Stimulated activated CD8-positive, alpha-beta memory T cell treated with anti-CD3 and anti-CD28 coated beads, Interleukin-12 subunit alpha, Interleukin-12 subunit beta, amount 100 ng/mL, for 24 hours (primary cell): ENCODE measurements at regions not wholly inside any gene's neighbourhood (a gene's known extent, or its start where the extent isn't known, plus 50 kb on each side); places are given as distances from the start of the nearest gene placed in this dataset.

ENCODE experiments used
- DNase-seq: peaks from one replicate; pipeline ENCODE4 v3.0.0-alpha.2; 2020; ENCODE audit errors: extremely low read depth

DNA sequence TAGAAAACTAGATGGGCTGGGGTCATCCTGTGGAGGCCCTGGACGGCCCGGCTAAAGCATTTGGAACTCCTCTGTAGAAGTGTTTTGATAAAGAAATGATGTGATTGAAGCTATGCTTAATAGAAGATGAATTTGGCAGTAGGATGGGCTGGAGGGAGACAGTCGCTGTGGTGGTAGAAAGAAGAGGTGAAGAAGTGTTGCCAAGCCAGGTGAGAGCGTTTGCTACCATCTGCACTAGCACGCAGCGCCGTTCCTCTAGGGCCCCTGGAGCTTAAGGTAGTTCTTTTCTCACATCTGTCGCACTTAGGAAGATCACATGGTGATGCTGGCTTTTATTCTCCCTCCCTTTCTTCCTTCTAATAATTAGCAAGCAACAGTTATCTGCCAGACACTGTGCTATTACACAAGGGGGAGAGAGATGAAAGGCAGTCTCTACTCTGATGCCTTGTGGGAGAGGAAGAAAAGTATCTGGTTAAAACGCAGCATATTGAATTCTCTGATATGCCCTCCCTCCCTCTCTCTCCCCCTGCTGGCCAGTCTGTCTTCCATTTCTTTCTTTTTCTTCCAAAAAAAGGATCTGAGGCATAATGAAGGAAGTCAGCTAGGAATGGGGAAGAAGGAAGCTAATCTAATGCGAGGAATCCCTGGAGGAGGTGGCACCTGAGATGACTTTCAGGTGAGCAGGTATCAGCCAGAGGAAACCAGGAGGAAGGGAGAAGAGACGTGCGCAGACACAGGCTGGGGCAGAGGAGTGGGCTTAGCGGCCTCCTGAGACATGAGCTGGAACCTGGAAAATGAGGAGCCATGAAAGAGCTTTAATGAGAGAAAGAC, 162.3 kb upstream of the KLF14 start:
- DNase-seq = no peak

DNA sequence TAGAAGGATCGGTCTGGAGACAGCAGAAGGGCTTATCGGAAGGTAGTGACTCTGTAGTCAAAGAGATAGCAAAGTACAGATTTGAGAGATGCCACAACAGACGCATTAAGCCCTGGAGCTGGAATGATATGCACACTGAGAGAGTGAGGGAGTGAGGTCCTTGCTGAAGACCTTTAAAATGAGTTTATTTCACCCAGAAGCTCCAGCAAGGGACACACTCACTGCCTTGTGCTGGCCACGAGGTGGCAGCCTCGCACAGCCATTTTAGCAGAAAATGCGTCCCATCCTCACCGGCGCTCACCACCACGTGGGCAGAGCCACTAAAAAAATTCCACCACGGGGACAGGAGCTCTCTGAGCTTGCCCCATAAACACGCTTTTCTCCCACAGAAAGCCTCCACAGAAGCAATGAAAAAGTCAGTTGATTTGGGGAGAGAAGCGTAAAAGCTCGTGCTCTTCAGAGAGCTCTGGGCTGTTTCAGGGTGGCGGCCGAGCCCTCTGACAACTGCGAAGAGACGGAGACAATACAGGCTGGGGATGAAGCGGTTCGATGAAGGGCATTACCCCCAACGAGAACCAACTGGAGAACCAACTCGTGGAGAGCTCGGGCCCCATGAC, 163.0 kb upstream of the KLF14 start:
- DNase-seq = no peak

GRCh38 chr7:130897515-130898419, 163.8 kb upstream of the KLF14 start:
- DNase-seq = no peak

GRCh38 chr7:130899071-130899560, 165.1 kb upstream of the KLF14 start:
- DNase-seq = no peak

GRCh38 chr7:130899638-130900401, 165.8 kb upstream of the KLF14 start:
- DNase-seq = no peak

DNA sequence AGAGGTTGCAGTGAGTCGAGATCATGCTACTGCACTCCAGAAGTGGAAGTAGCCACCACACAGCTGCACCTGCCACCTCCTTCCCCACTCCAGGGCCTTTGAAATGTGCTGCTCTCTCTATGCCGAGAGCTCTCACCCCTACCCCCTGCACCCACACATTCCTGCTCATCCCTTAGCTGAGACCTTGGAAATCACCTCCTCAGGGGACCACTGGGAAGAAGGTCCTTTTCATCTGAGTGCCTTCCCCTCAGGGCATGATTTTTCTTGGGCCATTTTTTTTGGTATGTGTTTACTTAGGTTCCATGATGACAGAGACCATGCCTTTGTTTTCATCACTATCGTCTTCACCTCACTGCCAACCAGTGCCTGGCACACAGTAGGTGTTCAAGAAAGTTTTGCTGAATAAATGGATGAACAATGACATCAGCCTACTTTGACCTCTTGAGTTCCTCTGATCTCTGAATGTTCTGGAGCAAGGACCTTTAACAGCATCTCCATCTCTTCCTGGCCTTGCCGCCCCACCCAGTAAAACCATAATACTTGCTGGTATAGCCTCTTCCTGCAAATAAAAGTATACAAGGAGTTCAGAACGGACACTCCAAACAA, 166.6 kb upstream of the KLF14 start:
- no peak for DNase-seq

DNA sequence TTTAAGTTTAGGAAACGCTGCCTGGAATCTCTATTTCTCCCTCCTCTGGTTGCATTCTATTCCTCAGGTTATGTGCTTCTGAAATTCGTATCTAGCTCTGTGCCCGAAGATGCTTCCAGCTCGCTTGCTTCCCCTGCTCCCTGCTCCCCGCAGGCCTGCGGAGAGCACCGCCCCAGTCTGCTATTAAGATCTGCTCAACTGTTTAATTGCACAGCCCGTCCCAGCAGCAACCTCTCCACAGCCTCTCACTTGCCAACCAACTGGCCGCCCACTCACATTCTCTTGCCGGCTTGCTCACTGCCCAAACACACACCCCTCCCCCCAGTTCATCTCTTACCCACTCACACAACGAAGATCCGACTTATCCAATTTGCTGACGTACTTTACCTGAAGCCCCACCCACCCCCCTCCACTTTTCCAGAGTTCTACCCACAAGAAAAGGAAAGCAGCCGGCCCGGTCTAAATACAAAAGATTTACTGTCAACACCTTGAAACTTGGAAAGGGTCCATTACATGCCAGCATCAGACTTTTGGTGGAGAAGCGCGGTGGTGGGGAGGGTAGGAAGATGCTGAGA, 167.3 kb upstream of the KLF14 start:
- no peak for DNase-seq

GRCh38 chr7:130902755-130903357, 168.8 kb upstream of the KLF14 start:
- no peak for DNase-seq

GRCh38 chr7:130903358-130903974, 169.5 kb upstream of the KLF14 start:
- DNase-seq = no peak

DNA sequence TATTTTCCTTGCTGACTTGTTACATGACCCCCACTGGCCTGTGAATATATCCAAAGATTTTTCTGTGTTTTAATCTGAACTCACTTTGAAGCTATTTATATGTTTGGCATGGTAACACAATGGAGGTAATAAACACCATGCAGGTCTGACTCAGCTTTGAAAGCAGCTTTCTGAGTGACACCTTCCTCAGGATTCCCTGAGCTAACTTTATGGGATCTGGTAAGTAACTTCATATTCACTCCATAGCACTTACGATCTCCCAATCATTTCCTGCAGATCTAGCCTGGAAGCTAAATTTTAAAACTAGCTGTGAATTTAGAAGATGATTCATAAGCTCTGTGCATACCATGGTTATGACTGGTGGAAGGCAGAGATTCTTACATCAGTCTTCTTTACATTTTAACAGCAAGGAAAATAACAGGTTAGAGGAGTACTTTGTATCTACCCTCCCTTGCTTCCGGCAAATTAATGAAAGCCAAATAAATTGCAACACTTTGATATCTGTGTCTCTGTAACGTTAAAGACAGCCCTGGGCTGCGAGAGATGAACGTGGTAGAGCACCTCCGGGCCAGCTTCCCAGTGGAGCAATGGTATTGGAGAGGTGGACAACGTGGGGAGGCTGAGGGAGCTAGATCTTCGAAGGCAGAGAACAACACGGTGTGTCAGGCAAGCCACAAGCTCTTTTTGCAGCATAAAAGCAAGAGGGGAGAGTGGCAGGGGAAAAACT, 170.2 kb upstream of the KLF14 start:
- no peak for DNase-seq

DNA sequence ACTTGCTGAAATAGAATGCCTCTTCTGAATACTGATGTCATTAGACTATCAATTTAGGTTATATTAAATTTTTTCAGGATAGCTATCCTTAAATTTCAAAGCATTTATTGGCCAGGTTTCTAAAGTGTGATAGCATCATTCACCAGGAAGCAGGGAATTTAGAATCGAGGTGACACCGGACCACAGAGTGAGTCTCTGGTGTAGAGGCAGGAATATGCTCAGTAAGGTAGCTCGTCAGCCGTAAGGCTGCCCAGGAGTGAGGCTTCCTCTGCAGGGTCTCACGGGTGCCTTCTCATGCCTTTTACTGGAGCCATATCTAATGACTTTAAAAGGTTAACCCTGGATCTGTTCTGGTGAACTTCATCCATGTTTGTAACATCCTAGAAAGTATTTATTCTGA, 170.8 kb upstream of the KLF14 start:
- DNase-seq = no peak

- no peak for DNase-seq
Measured at GRCh38 chr7:130906575-130906974, 172.6 kb upstream of the KLF14 start.

DNA sequence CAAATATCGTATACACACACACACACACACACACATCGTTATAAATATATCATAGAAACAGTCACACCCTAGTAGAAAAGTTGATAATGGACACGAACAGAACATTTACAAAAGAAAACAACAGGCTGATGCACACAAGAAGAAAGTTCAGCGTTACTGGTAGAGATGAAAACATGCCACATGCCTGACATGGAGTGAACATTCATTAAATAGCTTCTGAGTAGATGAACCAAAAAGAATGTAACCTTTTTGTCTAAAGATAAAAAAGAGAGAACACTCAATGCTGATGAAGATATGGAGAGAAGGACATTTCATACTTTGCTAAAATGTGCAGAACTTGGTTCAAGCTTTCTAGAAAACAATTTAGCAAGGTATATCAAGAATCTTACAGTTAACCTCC, 173.4 kb upstream of the KLF14 start:
- DNase-seq = no peak

DNA sequence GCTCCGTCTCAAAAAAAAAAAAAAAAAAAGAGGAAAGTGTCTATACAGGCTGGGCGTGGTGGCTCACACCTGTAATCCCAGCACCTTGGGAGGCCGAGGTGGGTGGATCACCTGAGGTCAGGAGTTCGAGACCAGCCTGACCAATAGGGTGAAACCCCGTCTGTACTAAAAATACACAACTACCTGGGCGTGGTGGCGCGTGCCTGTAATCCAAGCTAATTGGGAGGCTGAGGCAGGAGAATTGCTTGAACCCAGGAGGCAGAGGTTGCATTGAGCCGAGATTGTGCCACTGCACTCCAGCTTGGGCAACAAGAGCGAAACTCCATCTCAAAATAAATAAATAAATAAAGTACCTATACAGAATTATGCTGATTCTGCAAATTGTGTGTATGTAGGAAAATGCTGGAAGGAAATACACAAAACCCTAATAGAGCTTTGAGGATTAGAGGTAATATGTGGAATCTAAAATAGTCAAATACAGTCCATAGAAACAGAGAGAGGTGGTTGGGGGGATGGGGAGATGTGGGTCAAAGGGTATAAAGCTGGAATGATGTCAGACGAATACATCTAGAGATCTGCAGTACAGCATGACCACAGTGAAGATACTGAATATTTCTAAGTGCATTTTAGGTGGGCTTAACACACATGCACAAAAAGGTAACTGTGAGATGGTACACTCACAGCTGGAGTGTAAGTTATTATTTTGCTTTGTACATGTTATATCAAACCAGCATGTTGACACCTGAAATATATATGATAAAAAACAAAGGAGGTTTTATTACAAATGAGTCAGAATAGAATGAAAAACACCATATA, 174.5 kb upstream of the KLF14 start:
- no peak for DNase-seq

DNA sequence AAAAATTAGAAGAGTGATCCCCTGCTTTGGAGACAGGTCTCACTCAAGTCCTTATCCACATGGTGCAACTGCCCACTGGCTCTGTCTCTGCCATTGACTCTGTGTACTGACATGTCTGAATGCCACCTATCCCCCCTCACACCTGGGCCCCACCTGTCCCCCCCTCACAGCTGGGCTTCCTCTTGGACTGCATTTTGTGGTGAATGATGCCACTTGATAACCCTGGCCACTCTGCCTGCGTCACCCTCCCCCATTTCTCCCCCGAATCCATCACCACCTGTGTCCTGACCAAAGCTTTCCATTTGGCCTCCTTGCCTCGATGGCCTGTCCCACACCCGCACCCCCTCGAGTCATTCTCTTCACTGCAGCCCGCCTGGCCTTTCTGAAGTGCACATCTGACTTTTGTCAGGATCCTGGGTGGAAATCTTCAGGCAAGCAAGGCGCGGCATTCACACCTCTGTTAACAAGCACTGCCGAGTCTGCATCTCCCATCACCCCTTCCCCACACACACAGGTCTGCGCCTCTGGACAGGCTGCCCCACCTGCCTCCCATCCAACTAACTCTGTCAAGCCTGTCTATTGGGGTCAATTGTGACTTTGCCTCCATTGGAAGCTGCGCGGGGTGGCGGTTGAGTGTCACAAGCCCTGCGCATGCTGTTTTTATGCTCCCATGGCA, 175.3 kb upstream of the KLF14 start:
- DNase-seq = no peak

GRCh38 chr7:130909881-130910672, 176.1 kb upstream of the KLF14 start:
- DNase-seq = no peak
